MG63 (cell line): ENCODE measurements at regions not wholly inside any gene's neighbourhood (a gene's known extent, or its start where the extent isn't known, plus 50 kb on each side); places are given as distances from the start of the nearest gene placed in this dataset.
A peak's percentile ranks its signal among the peaks of the same experiment; 100 is the strongest.

ENCODE experiments used
- DNase-seq: peaks from one replicate; pipeline ENCODE4 v3.0.0-alpha.2; 2020
- H3K27me3 ChIP-seq: fragments of 250-450 bp; sonication (Bioruptor Pico); 2 replicates; pipeline ENCODE4 v1.5.1; 2020; ENCODE audit warnings: mild to moderate bottlenecking, moderate library complexity
- H3K36me3 ChIP-seq: fragments of 250-450 bp; sonication (Bioruptor Pico); 2 replicates; pipeline ENCODE4 v1.5.1; 2020; ENCODE audit warnings: mild to moderate bottlenecking, moderate library complexity
- H3K4me3 ChIP-seq: fragments of 250-450 bp; sonication (Bioruptor Pico); 2 replicates; pipeline ENCODE4 v1.5.1; 2020; ENCODE audit warnings: mild to moderate bottlenecking, moderate library complexity
- H3K9me3 ChIP-seq: fragments of 250-450 bp; sonication (Bioruptor Pico); 2 replicates; pipeline ENCODE4 v1.5.1; 2020; ENCODE audit warnings: mild to moderate bottlenecking, moderate library complexity

GRCh38 chr2:41966920-41967319 lies 80.9 kb upstream of the PKDCC start:
- Histone ChIP-seq H3K9me3 (no peaks in the 10 kb centered on the region), H3K27me3 (no peaks in the 10 kb centered on the region), H3K4me3 (no peak overlapping the region), H3K36me3 (no peaks in the 10 kb centered on the region)
- DNase-seq: no peak

GRCh38 chr2:41967476-41968181 lies 80.2 kb upstream of the PKDCC start:
- peak; percentile 73 for DNase-seq
- Histone ChIP-seq H3K9me3 (no peaks in the 10 kb centered on the region), H3K4me3 (no peak overlapping the region), H3K27me3 (no peaks in the 10 kb centered on the region), H3K36me3 (no peaks in the 10 kb centered on the region)

GRCh38 chr2:41968182-41968578 lies 79.6 kb upstream of the PKDCC start:
- H3K9me3 ChIP-seq: no peaks in the 10 kb centered on the region
- H3K4me3 ChIP-seq: no peak overlapping the region
- H3K27me3 ChIP-seq: no peaks in the 10 kb centered on the region
- H3K36me3 ChIP-seq: no peaks in the 10 kb centered on the region
- no peak for DNase-seq

- Histone ChIP-seq H3K36me3 (no peaks in the 10 kb centered on the region), H3K9me3 (no peaks in the 10 kb centered on the region), H3K27me3 (no peaks in the 10 kb centered on the region), H3K4me3 (no peak overlapping the region)
- DNase-seq: no peak
Observed at GRCh38 chr2:41970988-41971660, 76.7 kb upstream of the PKDCC start.

GRCh38 chr2:41972179-41972578 lies 75.6 kb upstream of the PKDCC start:
- DNase-seq: no peak
- Histone ChIP-seq H3K9me3 (no peaks in the 10 kb centered on the region), H3K4me3 (no peak overlapping the region), H3K27me3 (no peaks in the 10 kb centered on the region), H3K36me3 (no peaks in the 10 kb centered on the region)

GRCh38 chr2:41972819-41973218 lies 75.0 kb upstream of the PKDCC start:
- Histone ChIP-seq H3K27me3 (no peaks in the 10 kb centered on the region), H3K36me3 (no peaks in the 10 kb centered on the region), H3K9me3 (no peaks in the 10 kb centered on the region), H3K4me3 (no peak overlapping the region)
- no peak for DNase-seq

- Histone ChIP-seq H3K36me3 (no peaks in the 10 kb centered on the region), H3K27me3 (no peaks in the 10 kb centered on the region), H3K4me3 (no peak overlapping the region), H3K9me3 (no peaks in the 10 kb centered on the region)
- DNase-seq: no peak
Observed at GRCh38 chr2:41973871-41974270, 74.0 kb upstream of the PKDCC start.

- H3K36me3 ChIP-seq: no peaks in the 10 kb centered on the region
- no peak overlapping the region for H3K4me3 ChIP-seq
- H3K27me3 ChIP-seq: no peaks in the 10 kb centered on the region
- no peaks in the 10 kb centered on the region for H3K9me3 ChIP-seq
- no peak for DNase-seq
Observed at GRCh38 chr2:41981417-41981816, 66.4 kb upstream of the PKDCC start.

GRCh38 chr2:41985573-41986095 lies 62.2 kb upstream of the PKDCC start:
- no peak overlapping the region for H3K4me3 ChIP-seq
- no peaks in the 10 kb centered on the region for H3K27me3 ChIP-seq
- no peak for DNase-seq
- H3K36me3 ChIP-seq: no peaks in the 10 kb centered on the region
- H3K9me3 ChIP-seq: no peaks in the 10 kb centered on the region

- no peak for DNase-seq
- H3K4me3 ChIP-seq: no peak overlapping the region
- no peaks in the 10 kb centered on the region for H3K9me3 ChIP-seq
- no peaks in the 10 kb centered on the region for H3K36me3 ChIP-seq
- no peaks in the 10 kb centered on the region for H3K27me3 ChIP-seq
Observed at GRCh38 chr2:41989501-41990180, 58.2 kb upstream of the PKDCC start.

- H3K4me3 ChIP-seq: no peak overlapping the region
- H3K9me3 ChIP-seq: no peaks in the 10 kb centered on the region
- H3K27me3 ChIP-seq: no peaks in the 10 kb centered on the region
- DNase-seq: no peak
- no peaks in the 10 kb centered on the region for H3K36me3 ChIP-seq
Observed at GRCh38 chr2:41990245-41990644, 57.6 kb upstream of the PKDCC start.

- Histone ChIP-seq H3K36me3 (no peaks in the 10 kb centered on the region), H3K9me3 (no peaks in the 10 kb centered on the region), H3K27me3 (no peaks in the 10 kb centered on the region), H3K4me3 (no peak overlapping the region)
- peak; percentile 45 for DNase-seq
Observed at GRCh38 chr2:41990688-41991087, 57.1 kb upstream of the PKDCC start.

GRCh38 chr2:41992056-41992642 lies 55.7 kb upstream of the PKDCC start:
- no peak for DNase-seq
- H3K36me3 ChIP-seq: no peaks in the 10 kb centered on the region
- H3K4me3 ChIP-seq: no peak overlapping the region
- no peaks in the 10 kb centered on the region for H3K9me3 ChIP-seq
- no peaks in the 10 kb centered on the region for H3K27me3 ChIP-seq

- H3K4me3 ChIP-seq: no peak overlapping the region
- no peaks in the 10 kb centered on the region for H3K27me3 ChIP-seq
- no peak for DNase-seq
- no peaks in the 10 kb centered on the region for H3K9me3 ChIP-seq
- no peaks in the 10 kb centered on the region for H3K36me3 ChIP-seq
Observed at GRCh38 chr2:41992671-41993434, 55.0 kb upstream of the PKDCC start.

GRCh38 chr2:41993435-41993925 lies 54.3 kb upstream of the PKDCC start:
- Histone ChIP-seq H3K36me3 (no peaks in the 10 kb centered on the region), H3K27me3 (no peaks in the 10 kb centered on the region), H3K9me3 (no peaks in the 10 kb centered on the region), H3K4me3 (no peak overlapping the region)
- DNase-seq: no peak

- no peak for DNase-seq
- Histone ChIP-seq H3K36me3 (no peaks in the 10 kb centered on the region), H3K9me3 (no peaks in the 10 kb centered on the region), H3K27me3 (no peaks in the 10 kb centered on the region), H3K4me3 (no peak overlapping the region)
Observed at GRCh38 chr2:41994233-41994637, 53.6 kb upstream of the PKDCC start.
